ENCODE measurements at regions not wholly inside any gene's neighbourhood (a gene's known extent, or its start where the extent isn't known, plus 50 kb on each side); places are given as distances from the start of the nearest gene placed in this dataset.
"Not testable (repeated sequence)": the region's sequence is repeated elsewhere in the genome, so short reads cannot be mapped to it uniquely, and the experiment has no call there.

DNA sequence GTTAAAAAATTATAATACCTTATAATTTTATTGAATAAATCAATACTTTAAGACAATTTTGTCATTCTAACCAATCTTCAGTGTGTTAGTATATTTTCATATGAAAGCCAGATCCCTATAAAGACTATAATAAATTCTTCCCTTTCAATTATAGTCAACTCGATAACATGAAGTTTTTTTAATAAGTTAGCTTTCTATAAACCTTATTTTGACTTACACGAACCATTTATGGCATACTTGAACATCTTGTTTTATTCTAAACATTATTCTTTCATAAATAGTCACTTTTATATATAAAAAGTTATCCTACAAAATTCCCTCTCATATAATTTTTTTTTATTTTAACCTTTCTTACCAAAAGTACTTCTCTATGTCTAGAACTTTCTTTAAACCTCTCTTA, 1002.3 kb downstream of the TMEM121 start:
- no peak for DNase-seq

DNA sequence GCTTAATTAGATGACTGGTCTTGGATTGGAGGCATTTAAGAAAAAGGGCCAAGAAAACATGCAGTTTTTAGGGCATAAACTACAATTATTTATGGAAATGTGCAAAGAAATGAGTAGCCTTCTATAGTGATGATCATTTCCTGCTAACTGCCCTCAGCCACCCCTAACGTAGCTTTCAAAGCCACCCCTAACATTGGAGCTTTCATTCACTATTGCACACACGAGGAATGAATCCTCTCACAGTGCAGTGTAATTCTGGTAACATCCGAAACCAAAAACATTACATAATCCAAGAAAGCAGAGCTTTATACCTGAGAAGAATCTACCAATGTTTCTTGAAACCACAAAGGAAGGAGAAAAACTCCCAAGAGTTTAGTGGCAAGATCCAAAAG, 1003.6 kb downstream of the TMEM121 start:
- no peak for DNase-seq

DNA sequence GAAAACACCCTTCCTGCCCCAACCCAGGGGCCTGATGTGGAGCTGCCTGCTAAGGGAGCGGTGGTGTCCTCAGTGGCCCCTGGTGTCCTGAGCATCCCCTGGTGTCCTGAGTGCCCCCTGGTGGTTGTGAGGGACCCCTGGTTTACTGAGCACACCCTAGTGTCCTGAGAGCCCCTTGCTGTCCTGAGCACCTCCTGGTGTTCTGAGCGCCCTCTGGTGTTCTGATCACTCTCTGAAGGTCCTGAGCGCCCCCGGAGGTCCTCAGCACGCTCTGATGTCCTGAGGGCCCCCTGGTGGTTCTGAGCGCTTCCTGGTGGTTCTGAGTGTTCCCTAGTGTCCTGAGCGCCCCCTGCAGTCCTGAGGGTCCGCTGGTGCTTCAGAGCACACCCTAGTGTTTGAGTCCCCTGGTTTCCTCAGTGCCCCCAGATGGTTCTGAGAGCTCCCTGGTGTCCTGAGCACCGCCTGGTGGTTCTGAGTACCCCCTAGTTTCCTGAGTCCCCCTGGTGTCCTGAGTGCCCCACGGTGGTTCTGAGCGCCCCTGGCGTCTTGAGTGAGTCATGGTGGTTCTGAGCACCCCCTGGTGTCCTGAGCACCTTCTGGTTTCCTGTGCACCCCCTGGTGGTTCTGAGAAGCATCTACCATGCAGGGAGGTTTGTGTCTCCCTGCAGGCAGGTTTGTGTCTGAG, 1004.2 kb downstream of the TMEM121 start:
- DNase-seq: peak; percentile 4

DNA sequence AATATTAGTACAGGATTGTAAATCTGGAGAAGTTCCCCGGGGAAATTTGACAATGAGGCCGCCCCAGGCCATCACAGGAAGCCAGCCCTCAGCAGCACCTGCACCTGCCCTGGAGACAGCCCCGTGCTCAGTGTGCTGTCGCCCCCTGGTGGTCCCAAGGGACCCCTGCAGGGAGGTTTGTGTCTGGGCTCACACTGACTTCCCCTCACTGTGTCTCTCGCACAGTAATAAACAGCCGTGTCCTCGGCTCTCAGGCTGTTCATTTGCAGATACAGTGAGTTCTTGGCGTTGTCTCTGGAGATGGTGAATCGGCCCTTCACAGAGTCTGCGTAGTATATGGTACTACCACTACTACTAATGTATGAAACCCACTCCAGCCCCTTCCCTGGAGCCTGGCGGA, 1011.2 kb downstream of the TMEM121 start:
- peak; percentile 7 for DNase-seq

DNA sequence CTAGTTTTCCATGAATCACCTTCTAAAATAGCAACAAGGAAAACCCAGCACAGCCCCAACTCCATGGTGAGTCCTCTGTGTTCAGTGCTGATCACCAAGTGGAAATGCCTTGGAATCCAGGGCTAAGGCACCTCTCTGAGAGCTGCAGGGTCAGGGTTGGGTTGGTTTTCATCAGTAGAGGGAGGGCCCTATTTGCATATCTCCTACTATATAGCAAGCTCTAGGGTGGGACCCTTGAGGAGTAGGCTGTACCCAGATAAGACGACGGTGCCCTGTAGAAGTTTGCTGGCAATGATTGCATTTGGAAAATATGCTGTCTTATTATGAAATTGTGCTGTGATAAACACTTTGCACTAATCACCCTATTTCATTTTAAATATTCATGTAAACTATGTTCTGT, 1011.8 kb downstream of the TMEM121 start:
- DNase-seq: no peak

DNA sequence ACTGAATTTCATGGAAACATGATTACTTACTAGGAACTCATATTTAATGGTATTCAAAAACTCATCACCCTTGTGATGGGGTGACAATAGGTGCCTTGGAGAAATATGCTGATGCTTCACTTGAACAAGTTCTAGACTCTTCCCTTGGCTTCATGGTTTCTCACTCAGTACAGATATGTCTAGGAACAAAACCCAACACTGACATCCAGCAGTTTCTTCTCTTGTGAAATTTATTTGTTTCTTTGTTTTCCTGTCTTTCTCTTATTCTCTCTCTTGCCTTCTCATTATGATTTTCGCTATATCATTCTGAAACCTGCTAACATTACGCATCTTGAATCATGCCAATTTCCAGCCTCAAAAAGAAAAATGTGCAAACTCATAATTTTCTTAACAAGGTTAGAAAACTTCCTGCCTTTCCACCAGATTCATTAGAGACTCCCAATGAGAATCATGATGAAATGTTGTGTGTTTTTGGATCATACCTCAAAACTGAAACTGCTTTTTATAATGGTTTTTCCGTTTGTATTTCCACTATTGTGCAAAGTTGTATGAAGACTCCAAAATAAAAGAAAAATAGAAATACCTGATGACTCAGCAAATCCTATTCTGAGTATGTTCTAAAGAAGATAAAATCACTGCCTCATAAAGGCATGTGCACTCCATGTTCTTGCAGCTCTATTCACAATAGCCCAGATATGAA, 1021.5 kb downstream of the TMEM121 start:
- DNase-seq: peak; percentile 49

DNA sequence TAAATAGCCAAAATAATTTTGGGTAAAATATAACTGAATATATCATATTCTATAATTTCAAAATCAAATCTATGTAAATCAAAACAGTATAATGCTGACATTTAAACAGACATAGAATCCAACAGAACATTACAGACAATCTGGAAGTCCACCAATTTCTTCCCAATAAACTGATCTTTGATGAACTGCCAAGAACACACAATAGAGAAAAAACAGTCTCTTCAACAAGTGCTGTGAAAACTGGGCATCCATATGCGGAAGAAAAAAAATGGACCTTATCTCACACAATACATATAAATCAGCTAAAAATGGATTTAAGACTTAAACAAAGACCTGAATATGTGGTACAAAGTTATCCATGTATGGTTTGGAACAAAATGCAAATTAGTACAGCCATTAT, 1022.7 kb downstream of the TMEM121 start:
- DNase-seq: no peak

DNA sequence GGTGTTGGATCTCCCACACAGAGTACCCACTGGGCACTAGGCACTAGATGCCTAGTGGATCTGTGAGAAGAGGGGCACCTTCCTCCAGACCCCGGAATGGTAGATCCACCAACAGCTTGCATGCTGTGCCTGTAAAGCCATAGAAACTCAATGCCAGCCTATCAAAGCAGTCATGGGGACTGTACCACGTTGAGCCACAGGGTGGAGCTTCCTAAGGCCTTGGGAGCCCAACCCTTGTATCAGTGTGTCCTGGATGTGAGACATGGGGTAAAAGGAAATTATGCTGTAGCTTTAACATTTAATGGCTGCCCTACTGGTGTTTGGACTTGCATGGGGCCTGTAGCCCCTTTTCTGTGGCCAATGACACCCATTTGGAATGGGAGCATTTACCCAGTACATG, 1024.9 kb downstream of the TMEM121 start:
- DNase-seq: no peak

DNA sequence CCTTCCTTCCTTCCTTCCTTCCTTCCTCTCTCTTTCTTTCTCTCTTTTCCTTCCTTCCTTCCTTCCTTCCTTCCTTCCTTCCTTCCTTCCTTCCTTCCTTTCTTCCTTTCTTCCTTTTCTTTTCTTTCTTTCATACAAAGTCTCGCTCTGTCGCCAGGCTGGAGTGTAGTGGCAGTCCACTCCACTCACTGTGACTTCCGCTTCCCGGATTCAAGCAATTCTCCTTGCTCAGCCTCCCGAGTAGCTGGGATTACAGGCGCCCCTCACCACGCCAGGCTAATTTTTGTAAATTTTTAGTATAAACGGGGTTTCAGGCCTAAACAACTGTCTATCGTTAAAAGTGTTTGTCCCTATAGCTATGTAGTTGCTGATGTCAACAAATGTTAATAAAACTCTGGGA, 1029.8 kb downstream of the TMEM121 start:
- not testable (repeated sequence) for DNase-seq

DNA sequence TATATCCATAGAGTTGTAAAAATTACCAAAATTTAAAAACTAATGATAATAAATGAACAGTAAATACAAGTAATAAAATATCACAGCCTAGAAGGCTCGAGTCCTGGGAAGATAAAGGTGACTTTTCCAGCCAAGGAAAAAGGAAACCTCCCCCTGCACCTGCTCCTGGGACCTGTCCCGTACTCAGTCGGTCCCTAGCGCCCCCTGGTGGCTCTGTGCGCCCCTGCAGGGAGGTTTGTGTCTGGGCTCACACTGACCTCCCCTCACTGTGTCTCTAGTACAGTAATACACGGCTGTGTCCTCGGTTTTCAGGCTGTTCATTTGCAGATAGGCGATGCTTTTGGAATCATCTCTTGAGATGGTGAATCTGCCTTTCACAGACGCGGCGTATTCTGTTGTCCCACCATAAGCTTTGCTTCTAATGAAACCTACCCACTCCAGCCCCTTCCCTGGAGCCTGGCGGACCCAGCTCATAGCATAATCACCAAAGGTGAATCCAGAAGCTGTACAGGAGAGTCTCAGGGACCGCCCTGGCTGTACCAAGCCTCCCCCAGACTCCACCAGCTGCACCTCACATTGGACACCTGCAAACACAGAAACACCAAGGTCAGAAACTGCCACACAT, 1030.4 kb downstream of the TMEM121 start:
- DNase-seq: peak; percentile 49

DNA sequence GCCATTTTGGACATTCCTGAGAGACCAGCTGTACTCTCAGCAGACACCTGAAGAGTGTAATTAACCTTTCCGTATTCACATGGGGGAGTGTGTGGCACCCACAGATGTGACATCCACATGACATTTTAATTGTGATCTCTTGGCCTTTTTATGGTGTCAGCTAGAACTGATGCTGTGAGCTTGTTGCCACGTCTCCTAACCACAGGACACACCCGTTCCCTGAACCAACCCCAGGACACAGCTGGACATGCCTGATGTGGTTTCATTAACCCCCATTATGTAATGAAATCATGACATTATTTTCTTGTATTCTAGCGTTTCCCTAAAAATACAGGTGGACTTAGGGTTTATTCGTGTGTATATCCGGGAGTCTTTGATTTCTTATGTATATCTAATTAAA, 1036.1 kb downstream of the TMEM121 start:
- DNase-seq: no peak

DNA sequence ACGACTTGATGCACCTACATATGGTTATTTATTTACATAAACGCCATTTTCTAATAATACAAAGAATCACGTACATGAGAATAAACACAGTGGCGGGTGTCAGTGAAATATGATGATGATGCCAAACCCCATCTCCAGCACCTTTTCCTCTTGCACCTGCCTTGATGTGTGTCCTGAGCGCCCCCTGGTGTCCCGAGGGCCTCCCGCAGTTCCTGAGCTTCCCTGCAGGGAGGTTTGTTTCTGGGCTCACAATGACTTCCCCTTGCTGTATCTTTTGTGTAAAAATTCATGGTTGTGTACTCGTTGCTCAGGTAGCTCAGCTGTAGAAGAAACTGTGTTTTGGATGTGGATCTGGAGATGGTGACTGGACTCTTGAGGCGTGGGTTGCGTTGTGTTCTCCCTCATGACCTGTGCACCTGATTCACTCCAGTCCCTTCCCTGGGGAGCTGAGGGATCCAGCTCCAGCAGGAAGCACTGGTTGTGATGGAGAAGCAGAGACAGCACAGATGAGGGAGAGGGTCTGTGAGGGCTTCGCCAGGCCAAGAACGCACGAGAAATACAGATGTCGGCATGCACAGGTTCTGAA, 1037.8 kb downstream of the TMEM121 start:
- peak; percentile 44 for DNase-seq

DNA sequence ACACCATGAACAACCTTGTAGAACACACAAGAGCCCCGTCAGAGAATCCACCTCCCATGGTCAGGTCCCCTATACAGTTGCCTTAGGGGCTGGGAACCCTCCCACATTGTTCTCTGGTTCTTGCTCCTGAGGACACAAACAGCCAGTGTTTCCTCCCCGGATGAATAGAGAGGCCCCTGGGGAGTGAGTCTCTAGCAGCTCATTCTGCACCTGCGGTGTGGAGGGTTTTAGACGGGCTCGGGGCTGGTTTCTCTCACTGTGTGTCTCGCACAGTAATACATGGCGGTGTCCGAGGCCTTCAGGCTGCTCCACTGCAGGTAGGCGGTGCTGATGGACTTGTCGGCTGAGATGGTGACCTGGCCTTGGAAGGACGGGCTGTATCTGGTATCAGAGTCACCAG, 1052.1 kb downstream of the TMEM121 start:
- no peak for DNase-seq

DNA sequence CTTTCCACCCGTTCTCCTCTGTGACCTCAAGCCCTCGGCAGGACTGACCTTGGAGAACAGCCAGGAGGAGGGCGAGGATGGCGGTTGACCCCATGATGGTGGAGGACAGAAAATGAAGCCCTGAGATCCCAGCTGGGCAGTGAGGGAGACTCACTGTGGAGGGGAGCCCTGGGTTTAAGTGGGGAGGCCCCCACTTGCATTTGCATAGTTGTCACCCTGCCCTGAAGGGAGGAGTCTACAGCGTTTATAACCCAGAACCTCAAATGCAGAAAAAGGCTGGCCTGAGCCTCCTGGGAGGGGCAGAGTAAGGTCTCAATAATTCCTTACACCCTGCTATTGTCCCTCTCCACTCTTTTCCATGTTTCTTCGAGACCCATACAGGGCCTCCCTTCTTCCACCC, 1052.7 kb downstream of the TMEM121 start:
- no peak for DNase-seq

DNA sequence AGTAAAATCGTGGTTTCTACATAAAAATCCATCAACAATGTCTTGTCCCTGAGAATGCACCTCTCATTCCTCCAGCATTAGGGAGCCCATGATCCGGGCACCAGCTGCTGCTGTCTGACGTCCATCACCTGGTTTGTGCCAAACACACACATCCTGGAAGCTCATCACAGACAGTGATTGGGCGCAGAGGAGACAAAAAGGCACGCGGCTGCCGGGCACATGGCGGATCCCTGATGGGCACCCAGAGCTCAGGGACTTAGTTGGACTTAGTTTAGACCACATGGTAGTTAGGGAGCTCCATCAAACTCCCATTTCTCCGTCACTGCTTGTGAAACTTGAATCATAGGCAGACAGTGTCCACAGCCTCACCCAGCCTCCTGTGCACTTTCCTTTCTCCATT, 1059.3 kb downstream of the TMEM121 start:
- DNase-seq: no peak

DNA sequence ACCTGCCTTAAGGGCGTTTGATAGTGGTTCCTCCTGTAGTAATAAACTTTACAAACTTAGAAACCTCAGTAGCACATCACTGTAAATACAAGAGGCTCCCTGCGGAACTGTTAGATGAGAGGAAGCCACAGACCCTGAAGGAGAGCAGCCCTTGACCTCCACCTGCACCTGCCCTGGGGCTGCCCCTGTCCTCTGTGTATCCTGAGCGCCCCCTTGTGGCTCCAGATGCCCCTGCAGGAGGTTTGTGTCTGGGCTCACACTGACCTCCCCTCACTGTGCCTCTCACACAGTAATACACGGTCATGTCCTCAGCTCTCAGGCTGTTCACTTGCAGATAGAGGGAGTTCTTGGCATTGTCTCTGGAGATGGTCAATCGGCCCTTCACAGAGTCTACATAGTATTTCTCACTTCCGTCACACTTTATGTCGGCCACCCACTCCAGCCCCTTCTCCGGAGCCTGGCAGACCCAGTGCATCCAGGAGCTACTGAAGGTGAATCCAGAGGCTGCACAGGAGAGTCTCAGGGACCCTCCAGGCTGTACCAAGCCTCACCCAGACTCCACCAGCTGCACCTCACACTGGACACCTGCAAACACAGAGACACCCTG, 1059.8 kb downstream of the TMEM121 start:
- DNase-seq: peak; percentile 32

DNA sequence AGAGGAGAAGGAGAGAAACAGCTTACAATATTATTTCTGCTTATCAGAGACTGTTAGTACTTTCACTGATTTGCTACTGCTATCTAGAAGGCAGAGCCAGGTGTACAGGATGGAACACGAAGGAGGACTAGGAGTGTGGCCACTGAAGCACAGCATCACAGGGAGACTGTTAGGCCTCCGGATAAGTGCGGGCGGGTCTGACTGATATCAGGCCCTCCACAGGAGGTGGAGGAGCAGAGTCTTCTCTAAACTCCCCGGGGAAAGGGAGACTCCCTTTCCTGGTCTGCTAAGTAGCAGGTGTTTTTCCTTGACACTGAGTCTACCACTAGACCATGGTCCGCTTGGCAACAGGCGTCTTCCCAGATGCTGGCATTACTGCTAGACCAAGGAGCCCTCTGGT, 1065.2 kb downstream of the TMEM121 start:
- DNase-seq: not testable (repeated sequence)

DNA sequence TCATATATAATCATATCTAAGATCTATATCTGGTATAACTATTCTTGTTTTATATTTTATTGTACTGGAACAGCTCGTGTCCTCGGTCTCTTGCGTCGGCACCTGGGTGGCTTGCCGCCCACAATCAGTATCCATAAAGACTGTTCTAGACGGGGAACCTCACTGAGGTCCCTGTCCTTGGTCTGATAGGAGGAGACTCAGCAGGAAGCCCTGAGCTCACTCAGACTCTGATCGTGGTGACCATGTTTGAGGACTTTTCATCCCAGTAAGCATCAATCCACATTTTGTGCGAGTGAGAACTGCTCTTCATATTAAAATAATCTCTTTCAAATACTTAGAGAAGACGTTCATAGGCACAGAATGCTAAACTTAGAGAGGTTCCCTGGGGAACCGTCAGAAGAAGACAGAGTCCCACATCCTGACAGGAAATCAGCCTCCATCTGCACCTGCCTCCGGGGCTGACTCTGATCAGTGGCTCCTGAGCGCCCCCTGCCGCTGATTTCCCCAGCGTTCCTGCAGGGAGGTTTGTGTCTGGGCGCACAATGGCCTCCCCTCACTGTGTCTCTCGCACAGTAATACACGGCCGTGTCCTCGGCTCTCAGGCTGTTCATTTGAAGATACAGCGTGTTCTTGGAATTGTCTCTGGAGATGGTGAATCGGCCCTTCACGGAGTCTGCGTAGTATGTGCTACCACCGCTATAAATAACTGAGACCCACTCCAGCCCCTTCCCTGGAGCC, 1065.9 kb downstream of the TMEM121 start:
- not testable (repeated sequence) for DNase-seq

DNA sequence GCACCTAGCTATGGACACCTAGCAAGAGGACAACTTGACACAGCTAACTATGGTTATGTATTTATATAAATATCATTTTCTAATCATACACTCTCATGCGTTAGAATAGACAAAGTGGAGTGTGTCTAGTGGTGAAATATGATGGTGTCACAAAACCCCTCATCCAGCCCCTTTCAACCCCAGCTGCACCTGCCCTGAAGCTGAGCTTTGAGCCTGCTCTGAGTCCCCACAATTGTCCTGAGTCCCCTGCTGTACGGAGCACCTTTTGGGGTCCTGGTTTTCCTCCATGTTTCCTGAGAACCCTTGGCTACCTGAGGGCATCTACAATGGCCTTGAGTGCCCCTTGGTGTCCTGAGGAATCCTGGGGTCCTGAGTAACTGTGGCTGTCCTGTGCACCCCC, 1072.8 kb downstream of the TMEM121 start:
- DNase-seq: no peak

DNA sequence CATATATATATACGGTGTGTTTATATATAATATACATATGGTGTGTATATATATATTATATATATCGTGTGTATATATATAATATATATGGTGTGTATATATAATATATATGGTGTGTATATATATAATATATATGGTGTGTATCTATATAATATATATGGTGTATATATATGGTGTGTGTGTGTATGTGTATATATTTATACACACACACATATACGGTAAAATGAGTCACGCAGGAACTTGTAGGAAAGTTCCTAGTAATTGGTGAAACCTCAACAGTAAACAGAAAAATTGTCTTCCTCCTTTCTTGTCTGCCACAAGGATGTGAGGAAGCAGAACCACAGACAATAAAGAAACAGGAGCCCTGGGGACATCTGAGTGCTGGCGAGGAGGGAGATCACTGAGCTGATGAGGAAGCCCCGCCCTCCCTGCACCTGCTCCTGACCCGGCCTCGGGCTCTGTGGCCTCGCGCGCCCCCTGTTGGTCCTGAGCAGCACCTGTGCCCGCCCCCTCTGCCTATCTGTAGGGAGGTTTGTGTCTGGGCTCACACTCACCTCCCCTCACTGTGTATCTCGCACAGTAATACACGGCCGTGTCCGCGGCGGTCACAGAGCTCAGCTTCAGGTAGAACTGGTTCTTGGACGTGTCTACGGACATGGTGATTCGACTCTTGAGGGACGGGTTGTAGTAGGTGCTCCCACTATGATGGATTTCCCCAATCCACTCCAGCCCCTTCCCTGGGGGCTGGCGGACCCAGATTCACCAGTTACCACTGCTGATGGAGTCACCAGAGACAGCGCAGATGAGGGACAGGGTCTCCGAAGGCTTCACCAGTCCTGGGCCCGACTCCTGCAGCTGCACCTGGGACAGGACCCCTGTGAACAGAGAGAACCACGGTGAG, 1079.4 kb downstream of the TMEM121 start:
- DNase-seq: peak; percentile 33

DNA sequence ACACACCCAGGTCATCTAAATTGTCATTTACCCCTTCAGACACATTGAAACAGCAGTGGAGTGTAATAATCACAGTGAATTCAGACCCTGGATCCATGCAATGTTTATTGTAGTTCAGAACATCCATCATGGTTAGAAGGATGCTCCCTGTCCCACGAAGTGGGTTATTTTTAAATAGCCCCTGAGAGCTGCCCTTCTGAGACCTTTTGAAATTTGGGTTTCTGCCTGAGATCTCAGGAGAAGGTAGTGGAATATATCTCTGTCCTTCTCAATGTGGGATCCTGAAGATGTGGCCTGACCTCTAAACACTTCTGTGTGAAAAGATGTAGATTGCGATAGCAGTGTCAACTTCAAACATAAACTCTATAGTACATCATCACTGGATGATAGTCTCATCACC, 1080.6 kb downstream of the TMEM121 start:
- no peak for DNase-seq

DNA sequence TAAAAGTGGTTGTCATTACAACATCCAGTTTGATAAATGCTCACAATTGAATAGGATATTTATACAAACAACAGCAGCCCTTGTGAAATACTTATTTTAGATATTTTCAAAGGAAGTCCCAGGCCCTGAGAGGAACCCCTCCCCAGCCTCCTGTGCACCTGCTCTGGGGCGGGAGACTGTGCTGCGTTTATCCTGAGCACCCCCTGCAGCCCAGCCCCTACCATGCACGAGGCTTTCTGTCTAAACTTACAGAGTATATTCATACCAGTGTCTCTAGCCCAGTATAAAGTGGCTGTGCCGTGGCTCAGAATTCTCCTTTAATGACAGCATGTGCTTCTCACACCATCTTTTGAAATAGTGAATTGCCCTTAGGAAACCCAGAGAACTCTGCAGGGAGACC, 1084.3 kb downstream of the TMEM121 start:
- no peak for DNase-seq
